ENCODE measurements at regions not wholly inside any gene's neighbourhood (a gene's known extent, or its start where the extent isn't known, plus 50 kb on each side); places are given as distances from the start of the nearest gene placed in this dataset.

- no peak for TF ChIP-seq ZBTB4 (CRISPR knock-in tag; IDR thresholded peaks at IDR 0.05)
- TF ChIP-seq POLR2AphosphoS2 (IDR thresholded peaks at IDR 0.05; ENCODE audit: low read depth, low read length) = no peak
These were observed 297.6 kb downstream of the SLITRK6 start (continued) for GRCh38 chr13:85501616-85502015.

GRCh38 chr13:85500696-85501256 is 298.4 kb downstream of the SLITRK6 start:
- no peaks in the 10 kb centered on the region for H3K79me2 ChIP-seq (ENCODE audit: control insufficient read depth, insufficient read depth, low read length)
- no peak overlapping the region for H3K9ac ChIP-seq (ENCODE audit: control insufficient read depth, insufficient read depth, low read length)
- TF ChIP-seq ZNF592 (IDR thresholded peaks at IDR 0.05) (no peak), MEF2A (IDR thresholded peaks at IDR 0.05; ENCODE audit: insufficient read depth, low read depth, low read length) (no peak), PAX5 (IDR thresholded peaks at IDR 0.05; ENCODE audit: borderline replicate concordance, low read depth, low read length) (no peak), SREBF1 (IDR thresholded peaks at IDR 0.05; ENCODE audit: low read length) (no peak)
- H3K4me1 ChIP-seq (ENCODE audit: control insufficient read depth, insufficient read depth, low read length) = no peaks in the 10 kb centered on the region
- BruUV-seq (replicated peaks) = no TSS peak
- POLR2A ChIA-PET = no interaction called here
- no peaks in the 10 kb centered on the region for H4K20me1 ChIP-seq (ENCODE audit: control insufficient read depth, insufficient read depth)
- WGBS (ENCODE audit: insufficient coverage, insufficient replicate concordance, low lambda C conversion rate, missing lambda C conversion rate) = 23% methylated on average over 3 of the region's 3 CpGs
- no peaks in the 10 kb centered on the region for H3K9me3 ChIP-seq (replicated peaks; ENCODE audit: control insufficient read depth, insufficient read depth, low read length)
- H3K27ac ChIP-seq (ENCODE audit: control insufficient read depth, insufficient read depth) = no peak overlapping the region
- no peak overlapping the region for H3K4me2 ChIP-seq (ENCODE audit: control insufficient read depth, insufficient read depth)
- in situ Hi-C loops (cut with MboI) = no loop called here
- H2AFZ ChIP-seq (ENCODE audit: control insufficient read depth, low read depth, low read length) = no peak overlapping the region
- no peaks in the 10 kb centered on the region for H3K36me3 ChIP-seq (ENCODE audit: control insufficient read depth in 2 of 2, insufficient read depth in 2 of 2, low read length in 1 of 2)
- SMC1A ChIA-PET (ENCODE audit: uncharacterized antibody, unreplicated experiment) = interaction anchor here (1.6 kb wide), 1 partner anchor 8 kb away, joined by 4 read pairs; no protein-coding TSS in a partner anchor
- intact Hi-C loops (cut with micrococcal nuclease; ENCODE audit: unreplicated experiment) = no loop called here
- FAIRE-seq (no peak), ATAC-seq (no peak), DNase-seq (ENCODE audit: low read depth, low spot score) (no peak)
- H3K27me3 ChIP-seq (replicated peaks in 1 of 2; ENCODE audit: control insufficient read depth in 2 of 2, insufficient read depth in 2 of 2, low read length in 1 of 2) = no peaks in the 10 kb centered on the region
- CTCF ChIA-PET = no interaction called here
- no peak overlapping the region for H3K4me3 ChIP-seq
- RAD21 ChIA-PET (ENCODE audit: unreplicated experiment) = no interaction called here
